SK-N-SH treated with all-trans-retinoic acid at 6 μM for 48 hours (cell line): ENCODE measurements at regions not wholly inside any gene's neighbourhood (a gene's known extent, or its start where the extent isn't known, plus 50 kb on each side); places are given as distances from the start of the nearest gene placed in this dataset.

Experiments
- ATAC-seq: fragments of 200-7000 bp; cut with Tn5 transposase; 3 replicates; pipeline ENCODE4 v1.9.1; 2020; ENCODE audit warnings: mild to moderate bottlenecking, moderate library complexity
- ARNTL ChIP-seq: fragments of 450-650 bp; formaldehyde crosslinking; IDR thresholded peaks from 2 replicates; pipeline ENCODE4 v1.5.0; 2020; ENCODE audit warnings: low read depth, mild to moderate bottlenecking, moderate library complexity, borderline replicate concordance
- BACH2 ChIP-seq: fragments of 250-450 bp; sonication (Bioruptor Pico); IDR thresholded peaks from 2 replicates; pipeline ENCODE4 v1.9.0; 2021; ENCODE audit warnings: mild to moderate bottlenecking, borderline replicate concordance
- CSDC2 ChIP-seq: fragments of 250-450 bp; sonication (Bioruptor Pico); IDR thresholded peaks from 2 replicates; pipeline ENCODE4 v1.5.0; 2020; ENCODE audit warnings: mild to moderate bottlenecking, moderate library complexity
- ESRRG ChIP-seq: fragments of 250-450 bp; sonication (Bioruptor Pico); IDR thresholded peaks from 2 replicates; pipeline ENCODE4 v1.6.1; 2021; ENCODE audit warnings: mild to moderate bottlenecking
- GLIS3 ChIP-seq: fragments of 250-450 bp; sonication (Bioruptor Pico); IDR thresholded peaks from 2 replicates; pipeline ENCODE4 v1.5.0; 2020; ENCODE audit warnings: mild to moderate bottlenecking, moderate library complexity
- ISL1 ChIP-seq: fragments of 250-450 bp; sonication (Bioruptor Pico); IDR thresholded peaks from 2 replicates; pipeline ENCODE4 v2.1.2; 2022; ENCODE audit warnings: mild to moderate bottlenecking, moderate library complexity
- OSR1 ChIP-seq: fragments of 250-450 bp; sonication (Bioruptor Pico); IDR thresholded peaks from 2 replicates; pipeline ENCODE4 v1.8.0; 2022; ENCODE audit warnings: moderate library complexity, mild to moderate bottlenecking, inconsistent platforms
- PPARA ChIP-seq: fragments of 250-450 bp; sonication (Bioruptor Pico); IDR thresholded peaks from 2 replicates; pipeline ENCODE4 v1.5.0; 2020; ENCODE audit warnings: mild to moderate bottlenecking, borderline replicate concordance
- RARB ChIP-seq: fragments of 250-450 bp; sonication (Bioruptor Pico); IDR thresholded peaks from 2 replicates; pipeline ENCODE4 v1.8.0; 2021; ENCODE audit warnings: mild to moderate bottlenecking, moderate library complexity
- SNAI2 ChIP-seq: fragments of 250-450 bp; sonication (Bioruptor Pico); IDR thresholded peaks from 2 replicates; pipeline ENCODE4 v1.5.0; 2020; ENCODE audit warnings: mild to moderate bottlenecking, moderate library complexity
- TCF4 ChIP-seq: fragments of 250-450 bp; sonication (Bioruptor Pico); IDR thresholded peaks from 2 replicates; pipeline ENCODE4 v1.8.0; 2021; ENCODE audit warnings: mild to moderate bottlenecking, moderate library complexity, borderline replicate concordance
- TOX ChIP-seq: fragments of 250-450 bp; sonication (Bioruptor Pico); IDR thresholded peaks from 2 replicates; pipeline ENCODE4 v1.8.0; 2021; ENCODE audit warnings: mild to moderate bottlenecking, moderate library complexity, borderline replicate concordance
- TSHZ2 ChIP-seq: fragments of 250-450 bp; sonication (Bioruptor Pico); IDR thresholded peaks from 2 replicates; pipeline ENCODE4 v1.5.0; 2020; ENCODE audit warnings: mild to moderate bottlenecking, moderate library complexity
- ZFP3 ChIP-seq: fragments of 250-450 bp; sonication (Bioruptor Pico); IDR thresholded peaks from 2 replicates; pipeline ENCODE4 v1.5.0; 2020; ENCODE audit warnings: mild to moderate bottlenecking, moderate library complexity
- ZFP30 ChIP-seq: fragments of 450-650 bp; formaldehyde crosslinking; IDR thresholded peaks from 2 replicates; pipeline ENCODE4 v1.5.0; 2022; ENCODE audit warnings: mild to moderate bottlenecking, moderate library complexity
- ZNF565 ChIP-seq: fragments of 450-650 bp; formaldehyde crosslinking; conservative IDR thresholded peaks from 2 replicates; pipeline ENCODE4 v1.5.0; 2020; ENCODE audit warnings: low read depth, mild to moderate bottlenecking, moderate library complexity
- ZNF70 ChIP-seq: fragments of 450-650 bp; formaldehyde crosslinking; IDR thresholded peaks from 2 replicates; pipeline ENCODE4 v1.5.0; 2020; ENCODE audit warnings: mild to moderate bottlenecking, moderate library complexity
- ZNF8 ChIP-seq: fragments of 450-650 bp; formaldehyde crosslinking; IDR thresholded peaks from 2 replicates; pipeline ENCODE4 v1.5.0; 2020; ENCODE audit warnings: mild to moderate bottlenecking, moderate library complexity
- TF ChIP-seq, protein P1 (sequence below): fragments of 250-450 bp; sonication (Bioruptor Pico); IDR thresholded peaks from 2 replicates; pipeline ENCODE4 v1.8.0; 2021; ENCODE audit warnings: low read depth, mild to moderate bottlenecking, moderate library complexity, borderline replicate concordance
- TF ChIP-seq, protein P2 (sequence below): fragments of 250-450 bp; sonication (Bioruptor Pico); IDR thresholded peaks from 2 replicates; pipeline ENCODE4 v1.5.1; 2020; ENCODE audit warnings: low read depth, mild to moderate bottlenecking, moderate library complexity
- TF ChIP-seq, protein P3 (sequence below): fragments of 250-450 bp; sonication (Bioruptor Pico); IDR thresholded peaks from 2 replicates; pipeline ENCODE4 v1.8.0; 2020; ENCODE audit warnings: mild to moderate bottlenecking, moderate library complexity, borderline replicate concordance
- TF ChIP-seq, protein P4 (sequence below): fragments of 250-450 bp; sonication (Bioruptor Pico); IDR thresholded peaks from 2 replicates; pipeline ENCODE4 v1.5.1; 2021; ENCODE audit warnings: mild to moderate bottlenecking, moderate library complexity

DNA sequence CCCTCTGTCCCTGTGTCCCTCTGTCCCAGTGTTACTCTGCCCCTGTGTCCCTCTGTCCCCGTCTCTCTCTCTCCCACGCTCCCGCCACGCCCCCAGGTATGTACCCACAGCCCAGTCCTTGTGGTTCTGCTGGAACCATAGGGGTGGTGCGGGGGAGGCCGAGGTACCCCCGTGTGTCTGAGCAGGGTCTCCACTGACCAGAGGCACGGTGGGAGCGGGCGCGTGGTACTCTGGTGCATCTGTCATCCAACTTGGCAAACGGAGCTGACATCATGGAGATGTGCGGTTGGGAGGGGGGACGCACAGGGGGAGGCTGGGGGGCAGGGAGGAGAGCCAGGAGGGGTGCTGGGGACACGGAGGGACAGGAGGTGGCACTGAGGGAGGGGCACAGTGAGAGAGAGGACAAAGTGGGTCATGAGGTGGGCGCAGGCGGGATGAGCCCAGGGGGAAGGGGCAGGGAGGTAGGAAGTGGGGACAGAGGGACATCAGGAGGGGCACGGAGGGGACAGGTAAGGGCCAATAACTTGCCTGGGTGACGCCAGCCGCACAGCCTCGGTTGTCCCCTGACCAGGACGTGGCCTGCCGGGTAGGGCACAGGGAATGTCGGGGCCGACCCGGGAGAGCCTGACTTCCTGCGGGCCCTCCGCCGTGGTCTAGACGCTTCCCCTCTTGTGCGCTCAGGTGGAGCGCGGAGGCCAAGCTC, 163.6 kb upstream of the PDE10A start (continued):
- TF ChIP-seq ZNF70 (no peak), PPARA (CRISPR knock-in tag) (no peak), ESRRG (no peak), ZFP3 (no peak), GLIS3 (CRISPR knock-in tag) (no peak)
- TF ChIP-seq, protein P1, sequence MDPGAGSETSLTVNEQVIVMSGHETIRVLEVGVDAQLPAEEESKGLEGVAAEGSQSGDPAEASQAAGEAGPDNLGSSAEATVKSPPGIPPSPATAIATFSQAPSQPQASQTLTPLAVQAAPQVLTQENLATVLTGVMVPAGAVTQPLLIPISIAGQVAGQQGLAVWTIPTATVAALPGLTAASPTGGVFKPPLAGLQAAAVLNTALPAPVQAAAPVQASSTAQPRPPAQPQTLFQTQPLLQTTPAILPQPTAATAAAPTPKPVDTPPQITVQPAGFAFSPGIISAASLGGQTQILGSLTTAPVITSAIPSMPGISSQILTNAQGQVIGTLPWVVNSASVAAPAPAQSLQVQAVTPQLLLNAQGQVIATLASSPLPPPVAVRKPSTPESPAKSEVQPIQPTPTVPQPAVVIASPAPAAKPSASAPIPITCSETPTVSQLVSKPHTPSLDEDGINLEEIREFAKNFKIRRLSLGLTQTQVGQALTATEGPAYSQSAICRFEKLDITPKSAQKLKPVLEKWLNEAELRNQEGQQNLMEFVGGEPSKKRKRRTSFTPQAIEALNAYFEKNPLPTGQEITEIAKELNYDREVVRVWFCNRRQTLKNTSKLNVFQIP (CRISPR knock-in tag) = no peak
- TF ChIP-seq, protein P2, sequence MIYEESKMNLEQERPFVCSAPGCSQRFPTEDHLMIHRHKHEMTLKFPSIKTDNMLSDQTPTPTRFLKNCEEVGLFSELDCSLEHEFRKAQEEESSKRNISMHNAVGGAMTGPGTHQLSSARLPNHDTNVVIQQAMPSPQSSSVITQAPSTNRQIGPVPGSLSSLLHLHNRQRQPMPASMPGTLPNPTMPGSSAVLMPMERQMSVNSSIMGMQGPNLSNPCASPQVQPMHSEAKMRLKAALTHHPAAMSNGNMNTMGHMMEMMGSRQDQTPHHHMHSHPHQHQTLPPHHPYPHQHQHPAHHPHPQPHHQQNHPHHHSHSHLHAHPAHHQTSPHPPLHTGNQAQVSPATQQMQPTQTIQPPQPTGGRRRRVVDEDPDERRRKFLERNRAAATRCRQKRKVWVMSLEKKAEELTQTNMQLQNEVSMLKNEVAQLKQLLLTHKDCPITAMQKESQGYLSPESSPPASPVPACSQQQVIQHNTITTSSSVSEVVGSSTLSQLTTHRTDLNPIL (CRISPR knock-in tag) = no peak

DNA sequence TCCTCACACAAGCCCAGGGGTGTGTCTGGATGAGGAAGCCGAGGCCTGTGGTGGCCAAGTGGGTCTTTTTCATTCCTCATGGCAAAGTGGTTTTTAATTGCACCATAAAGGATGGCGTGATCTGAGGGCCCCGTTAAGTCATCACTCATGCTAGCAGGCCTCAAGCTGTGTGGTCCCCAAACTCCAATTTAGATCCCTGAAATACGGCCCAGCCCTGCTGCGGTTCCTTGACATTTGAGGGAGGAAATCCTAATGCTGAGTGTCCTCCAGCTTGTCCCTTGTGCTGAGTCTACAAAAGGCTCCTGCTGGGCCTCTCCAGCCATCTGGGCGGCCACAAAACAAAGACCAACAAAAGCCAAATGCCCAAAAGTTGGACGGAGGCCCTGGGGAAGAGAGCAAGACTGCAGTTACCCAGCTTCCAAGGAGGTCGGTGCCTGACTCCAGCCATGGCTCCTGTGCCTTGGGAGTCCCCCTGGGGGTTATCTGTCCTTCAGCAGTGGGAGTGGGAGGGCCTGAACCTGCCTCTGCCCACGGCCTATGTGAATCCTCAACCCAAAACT, 162.3 kb upstream of the PDE10A start:
- no peak for ATAC-seq
- no peak for TF ChIP-seq ESRRG
- TF ChIP-seq, protein P3, sequence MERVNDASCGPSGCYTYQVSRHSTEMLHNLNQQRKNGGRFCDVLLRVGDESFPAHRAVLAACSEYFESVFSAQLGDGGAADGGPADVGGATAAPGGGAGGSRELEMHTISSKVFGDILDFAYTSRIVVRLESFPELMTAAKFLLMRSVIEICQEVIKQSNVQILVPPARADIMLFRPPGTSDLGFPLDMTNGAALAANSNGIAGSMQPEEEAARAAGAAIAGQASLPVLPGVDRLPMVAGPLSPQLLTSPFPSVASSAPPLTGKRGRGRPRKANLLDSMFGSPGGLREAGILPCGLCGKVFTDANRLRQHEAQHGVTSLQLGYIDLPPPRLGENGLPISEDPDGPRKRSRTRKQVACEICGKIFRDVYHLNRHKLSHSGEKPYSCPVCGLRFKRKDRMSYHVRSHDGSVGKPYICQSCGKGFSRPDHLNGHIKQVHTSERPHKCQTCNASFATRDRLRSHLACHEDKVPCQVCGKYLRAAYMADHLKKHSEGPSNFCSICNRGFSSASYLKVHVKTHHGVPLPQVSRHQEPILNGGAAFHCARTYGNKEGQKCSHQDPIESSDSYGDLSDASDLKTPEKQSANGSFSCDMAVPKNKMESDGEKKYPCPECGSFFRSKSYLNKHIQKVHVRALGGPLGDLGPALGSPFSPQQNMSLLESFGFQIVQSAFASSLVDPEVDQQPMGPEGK (CRISPR knock-in tag) = no peak
- TF ChIP-seq SNAI2 (CRISPR knock-in tag) = no peak

DNA sequence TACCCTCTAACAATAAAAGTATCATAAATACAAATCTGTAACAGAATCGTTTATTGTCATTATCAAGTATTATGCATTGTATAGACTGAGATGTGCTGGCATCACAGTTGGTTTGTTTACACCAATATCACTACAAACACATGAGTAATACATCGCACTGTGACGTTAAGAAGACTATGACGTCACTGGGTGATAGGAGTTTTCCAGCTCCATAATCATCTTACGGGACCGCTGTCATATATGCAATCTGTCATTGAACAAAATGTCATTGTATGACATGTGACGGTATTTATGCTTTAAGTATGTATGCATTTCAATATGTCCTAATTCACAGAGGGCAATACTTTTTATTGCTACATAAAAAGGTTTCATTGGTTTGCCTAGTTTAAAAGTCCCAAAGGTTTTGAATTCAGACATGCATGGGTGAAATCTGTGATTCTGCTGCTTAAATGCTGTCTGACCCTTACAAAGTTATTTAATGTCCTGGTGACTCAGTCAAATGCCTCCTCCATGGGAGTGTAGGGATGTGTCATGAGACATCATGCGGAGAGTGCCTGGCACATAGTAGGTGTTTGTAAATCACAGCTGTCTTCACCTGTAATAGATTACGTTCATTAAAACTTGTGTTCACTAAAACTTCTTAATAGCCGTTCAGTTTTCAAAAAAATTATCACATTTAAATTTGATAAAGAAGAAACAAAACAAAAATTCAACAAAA, 160.7 kb upstream of the PDE10A start:
- no peak for ATAC-seq
- TF ChIP-seq TCF4 (CRISPR knock-in tag) (no peak), CSDC2 (CRISPR knock-in tag) (no peak), RARB (CRISPR knock-in tag) (no peak), TSHZ2 (CRISPR knock-in tag) (no peak), ISL1 (CRISPR knock-in tag) (no peak), GLIS3 (CRISPR knock-in tag) (no peak), ZNF8 (CRISPR knock-in tag) (no peak), OSR1 (no peak), ESRRG (no peak), ARNTL (no peak), ZFP30 (CRISPR knock-in tag) (no peak), PPARA (CRISPR knock-in tag) (no peak), BACH2 (CRISPR knock-in tag) (no peak), SNAI2 (CRISPR knock-in tag) (no peak), ZFP3 (no peak), TOX (CRISPR knock-in tag) (no peak), ZNF565 (CRISPR knock-in tag) (no peak), ZNF70 (no peak)
- TF ChIP-seq, protein P3 (CRISPR knock-in tag) = no peak
- TF ChIP-seq, protein P4, sequence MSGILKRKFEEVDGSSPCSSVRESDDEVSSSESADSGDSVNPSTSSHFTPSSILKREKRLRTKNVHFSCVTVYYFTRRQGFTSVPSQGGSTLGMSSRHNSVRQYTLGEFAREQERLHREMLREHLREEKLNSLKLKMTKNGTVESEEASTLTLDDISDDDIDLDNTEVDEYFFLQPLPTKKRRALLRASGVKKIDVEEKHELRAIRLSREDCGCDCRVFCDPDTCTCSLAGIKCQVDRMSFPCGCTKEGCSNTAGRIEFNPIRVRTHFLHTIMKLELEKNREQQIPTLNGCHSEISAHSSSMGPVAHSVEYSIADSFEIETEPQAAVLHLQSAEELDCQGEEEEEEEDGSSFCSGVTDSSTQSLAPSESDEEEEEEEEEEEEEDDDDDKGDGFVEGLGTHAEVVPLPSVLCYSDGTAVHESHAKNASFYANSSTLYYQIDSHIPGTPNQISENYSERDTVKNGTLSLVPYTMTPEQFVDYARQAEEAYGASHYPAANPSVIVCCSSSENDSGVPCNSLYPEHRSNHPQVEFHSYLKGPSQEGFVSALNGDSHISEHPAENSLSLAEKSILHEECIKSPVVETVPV = no peak
